ENCODE measurements at regions not wholly inside any gene's neighbourhood (a gene's known extent, or its start where the extent isn't known, plus 50 kb on each side); places are given as distances from the start of the nearest gene placed in this dataset.

- Histone ChIP-seq H3K4me1 (ENCODE audit: control insufficient read depth, insufficient read depth, low read length) (no peaks in the 10 kb centered on the region), H3K27me3 (ENCODE audit: control insufficient read depth, insufficient read depth, low read length) (no peaks in the 10 kb centered on the region), H3K9me3 (replicated peaks; ENCODE audit: low read length) (peaks cover 5% of the 10 kb centered on the region), H3K4me3 (ENCODE audit: low read length) (no peak overlapping the region), H3K9ac (ENCODE audit: low read depth, low read length) (no peak overlapping the region), H3K36me3 (ENCODE audit: insufficient read depth, low read length) (no peaks in the 10 kb centered on the region), H3K4me2 (ENCODE audit: low read length) (no peak overlapping the region)
Observed at GRCh38 chr14:97705107-97705506, 907.9 kb downstream of the VRK1 start.

GRCh38 chr14:97705976-97706375 is 908.8 kb downstream of the VRK1 start:
- H3K9me3 ChIP-seq (replicated peaks; ENCODE audit: low read length), result peaks cover 5% of the 10 kb centered on the region
- H3K4me2 ChIP-seq (ENCODE audit: low read length), result no peak overlapping the region
- H3K4me3 ChIP-seq (ENCODE audit: low read length), result no peak overlapping the region
- no peaks in the 10 kb centered on the region for H3K27me3 ChIP-seq (ENCODE audit: control insufficient read depth, insufficient read depth, low read length)
- H3K4me1 ChIP-seq (ENCODE audit: control insufficient read depth, insufficient read depth, low read length), result no peaks in the 10 kb centered on the region
- no peak overlapping the region for H3K9ac ChIP-seq (ENCODE audit: low read depth, low read length)
- no peaks in the 10 kb centered on the region for H3K36me3 ChIP-seq (ENCODE audit: insufficient read depth, low read length)

GRCh38 chr14:97706819-97707218 is 909.6 kb downstream of the VRK1 start:
- Histone ChIP-seq H3K27me3 (ENCODE audit: control insufficient read depth, insufficient read depth, low read length) (no peaks in the 10 kb centered on the region), H3K4me2 (ENCODE audit: low read length) (no peak overlapping the region), H3K9me3 (replicated peaks; ENCODE audit: low read length) (peaks cover 5% of the 10 kb centered on the region), H3K36me3 (ENCODE audit: insufficient read depth, low read length) (no peaks in the 10 kb centered on the region), H3K4me1 (ENCODE audit: control insufficient read depth, insufficient read depth, low read length) (no peaks in the 10 kb centered on the region), H3K9ac (ENCODE audit: low read depth, low read length) (no peak overlapping the region), H3K4me3 (ENCODE audit: low read length) (no peak overlapping the region)

- Histone ChIP-seq H3K4me1 (ENCODE audit: control insufficient read depth, insufficient read depth, low read length) (peaks cover 2% of the 10 kb centered on the region), H3K9me3 (replicated peaks; ENCODE audit: low read length) (peaks cover 5% of the 10 kb centered on the region), H3K9ac (ENCODE audit: low read depth, low read length) (no peak overlapping the region), H3K36me3 (ENCODE audit: insufficient read depth, low read length) (no peaks in the 10 kb centered on the region), H3K4me3 (ENCODE audit: low read length) (no peak overlapping the region), H3K4me2 (ENCODE audit: low read length) (no peak overlapping the region), H3K27me3 (ENCODE audit: control insufficient read depth, insufficient read depth, low read length) (no peaks in the 10 kb centered on the region)
Observed at GRCh38 chr14:97707603-97708002, 910.4 kb downstream of the VRK1 start.

GRCh38 chr14:97709552-97709951 is 912.4 kb downstream of the VRK1 start:
- Histone ChIP-seq H3K27me3 (ENCODE audit: control insufficient read depth, insufficient read depth, low read length) (no peaks in the 10 kb centered on the region), H3K4me2 (ENCODE audit: low read length) (no peak overlapping the region), H3K36me3 (ENCODE audit: insufficient read depth, low read length) (no peaks in the 10 kb centered on the region), H3K9me3 (replicated peaks; ENCODE audit: low read length) (peaks cover 5% of the 10 kb centered on the region), H3K4me3 (ENCODE audit: low read length) (no peak overlapping the region), H3K4me1 (ENCODE audit: control insufficient read depth, insufficient read depth, low read length) (peaks cover 5% of the 10 kb centered on the region), H3K9ac (ENCODE audit: low read depth, low read length) (no peak overlapping the region)

GRCh38 chr14:97710726-97711125 is 913.5 kb downstream of the VRK1 start:
- Histone ChIP-seq H3K27me3 (ENCODE audit: control insufficient read depth, insufficient read depth, low read length) (no peaks in the 10 kb centered on the region), H3K36me3 (ENCODE audit: insufficient read depth, low read length) (no peaks in the 10 kb centered on the region), H3K4me2 (ENCODE audit: low read length) (no peak overlapping the region), H3K4me1 (ENCODE audit: control insufficient read depth, insufficient read depth, low read length) (peaks cover 5% of the 10 kb centered on the region), H3K9ac (ENCODE audit: low read depth, low read length) (no peak overlapping the region), H3K9me3 (replicated peaks; ENCODE audit: low read length) (no peaks in the 10 kb centered on the region), H3K4me3 (ENCODE audit: low read length) (no peak overlapping the region)

GRCh38 chr14:97712471-97712870 is 915.3 kb downstream of the VRK1 start:
- Histone ChIP-seq H3K4me2 (ENCODE audit: low read length) (no peak overlapping the region), H3K27me3 (ENCODE audit: control insufficient read depth, insufficient read depth, low read length) (no peaks in the 10 kb centered on the region), H3K9ac (ENCODE audit: low read depth, low read length) (peak overlapping the region; percentile 36), H3K9me3 (replicated peaks; ENCODE audit: low read length) (no peaks in the 10 kb centered on the region), H3K36me3 (ENCODE audit: insufficient read depth, low read length) (no peaks in the 10 kb centered on the region), H3K4me1 (ENCODE audit: control insufficient read depth, insufficient read depth, low read length) (peaks cover 5% of the 10 kb centered on the region), H3K4me3 (ENCODE audit: low read length) (no peak overlapping the region)

GRCh38 chr14:97713023-97713422 is 915.8 kb downstream of the VRK1 start:
- H3K4me1 ChIP-seq (ENCODE audit: control insufficient read depth, insufficient read depth, low read length), result peaks cover 5% of the 10 kb centered on the region
- H3K27me3 ChIP-seq (ENCODE audit: control insufficient read depth, insufficient read depth, low read length), result no peaks in the 10 kb centered on the region
- H3K9ac ChIP-seq (ENCODE audit: low read depth, low read length), result peak overlapping the region; percentile 36
- H3K4me2 ChIP-seq (ENCODE audit: low read length), result no peak overlapping the region
- H3K36me3 ChIP-seq (ENCODE audit: insufficient read depth, low read length), result no peaks in the 10 kb centered on the region
- no peaks in the 10 kb centered on the region for H3K9me3 ChIP-seq (replicated peaks; ENCODE audit: low read length)
- H3K4me3 ChIP-seq (ENCODE audit: low read length), result no peak overlapping the region

GRCh38 chr14:97718886-97719442 is 921.8 kb downstream of the VRK1 start:
- no peak overlapping the region for H3K4me3 ChIP-seq (ENCODE audit: low read length)
- no peak overlapping the region for H3K9ac ChIP-seq (ENCODE audit: low read depth, low read length)

GRCh38 chr14:97719931-97720330 is 922.7 kb downstream of the VRK1 start:
- H3K36me3 ChIP-seq (ENCODE audit: insufficient read depth, low read length), result no peaks in the 10 kb centered on the region
- H3K27me3 ChIP-seq (ENCODE audit: control insufficient read depth, insufficient read depth, low read length), result no peaks in the 10 kb centered on the region
- peaks cover 11% of the 10 kb centered on the region for H3K9me3 ChIP-seq (replicated peaks; ENCODE audit: low read length)
- no peak overlapping the region for H3K4me2 ChIP-seq (ENCODE audit: low read length)
- no peak overlapping the region for H3K4me3 ChIP-seq (ENCODE audit: low read length)
- no peak overlapping the region for H3K9ac ChIP-seq (ENCODE audit: low read depth, low read length)
- no peaks in the 10 kb centered on the region for H3K4me1 ChIP-seq (ENCODE audit: control insufficient read depth, insufficient read depth, low read length)

More at GRCh38 chr14:97718886-97719442, 921.8 kb downstream of the VRK1 start:
- no peak overlapping the region for H3K4me2 ChIP-seq (ENCODE audit: low read length)
- no peaks in the 10 kb centered on the region for H3K27me3 ChIP-seq (ENCODE audit: control insufficient read depth, insufficient read depth, low read length)
- no peaks in the 10 kb centered on the region for H3K4me1 ChIP-seq (ENCODE audit: control insufficient read depth, insufficient read depth, low read length)
- H3K36me3 ChIP-seq (ENCODE audit: insufficient read depth, low read length), result no peaks in the 10 kb centered on the region
- H3K9me3 ChIP-seq (replicated peaks; ENCODE audit: low read length), result peaks cover 11% of the 10 kb centered on the region

- Histone ChIP-seq H3K9ac (ENCODE audit: low read depth, low read length) (no peak overlapping the region), H3K36me3 (ENCODE audit: insufficient read depth, low read length) (no peaks in the 10 kb centered on the region), H3K4me3 (ENCODE audit: low read length) (no peak overlapping the region), H3K4me1 (ENCODE audit: control insufficient read depth, insufficient read depth, low read length) (no peaks in the 10 kb centered on the region), H3K4me2 (ENCODE audit: low read length) (no peak overlapping the region), H3K9me3 (replicated peaks; ENCODE audit: low read length) (peaks cover 19% of the 10 kb centered on the region), H3K27me3 (ENCODE audit: control insufficient read depth, insufficient read depth, low read length) (no peaks in the 10 kb centered on the region)
Observed at GRCh38 chr14:97723351-97723750, 926.2 kb downstream of the VRK1 start.

GRCh38 chr14:97723819-97724218 is 926.6 kb downstream of the VRK1 start:
- H3K4me1 ChIP-seq (ENCODE audit: control insufficient read depth, insufficient read depth, low read length), result no peaks in the 10 kb centered on the region
- no peak overlapping the region for H3K9ac ChIP-seq (ENCODE audit: low read depth, low read length)
- H3K4me3 ChIP-seq (ENCODE audit: low read length), result no peak overlapping the region

More at GRCh38 chr14:97723819-97724218, 926.6 kb downstream of the VRK1 start:
- H3K4me2 ChIP-seq (ENCODE audit: low read length), result no peak overlapping the region
- H3K27me3 ChIP-seq (ENCODE audit: control insufficient read depth, insufficient read depth, low read length), result no peaks in the 10 kb centered on the region
- peaks cover 19% of the 10 kb centered on the region for H3K9me3 ChIP-seq (replicated peaks; ENCODE audit: low read length)
- H3K36me3 ChIP-seq (ENCODE audit: insufficient read depth, low read length), result no peaks in the 10 kb centered on the region

Data from skeletal muscle satellite cell (primary cell).